ENCODE measurements at regions not wholly inside any gene's neighbourhood (a gene's known extent, or its start where the extent isn't known, plus 50 kb on each side); places are given as distances from the start of the nearest gene placed in this dataset.

DNA sequence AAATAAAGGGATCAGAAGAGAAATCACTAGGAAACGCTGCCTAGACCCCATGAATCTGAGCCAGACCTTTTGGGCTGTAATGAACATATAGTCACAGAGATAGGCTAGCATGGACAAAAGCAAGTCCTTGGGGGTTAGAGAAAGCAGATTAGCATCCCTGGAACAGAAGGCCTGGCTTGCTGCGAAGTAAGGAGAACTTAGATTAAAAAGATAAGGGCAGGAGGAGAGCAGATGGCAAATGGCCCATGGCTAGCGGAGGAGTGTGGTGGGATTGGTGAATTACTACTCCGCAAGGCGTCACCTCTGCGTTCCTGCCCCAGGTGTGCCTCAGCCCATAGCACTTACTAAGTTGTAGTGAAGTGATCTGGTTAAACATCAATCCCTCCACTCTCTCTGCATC, 92.3 kb upstream of the ZNF438 start:
- Histone ChIP-seq H3K14ac (ENCODE audit: low read length) (no peak overlapping the region), H4K8ac (ENCODE audit: low read depth, low read length) (no peak overlapping the region), H2BK15ac (ENCODE audit: low read length) (no peak overlapping the region), H4K91ac (ENCODE audit: low read depth, low read length, poor library complexity) (no peak overlapping the region), H3K4ac (ENCODE audit: low read length) (no peak overlapping the region), H2BK120ac (ENCODE audit: low read depth, low read length) (no peak overlapping the region), H2BK5ac (ENCODE audit: low read length) (no peak overlapping the region), H3K27ac (replicated peaks; ENCODE audit: low read length) (no peak overlapping the region), H3K23ac (ENCODE audit: low read depth, low read length, poor library complexity) (no peak overlapping the region), H2AK5ac (ENCODE audit: low read depth, low read length) (no peak overlapping the region), H3K79me1 (ENCODE audit: low read depth, low read length) (no peaks in the 10 kb centered on the region), H3K9ac (ENCODE audit: low read depth, low read length, poor library complexity) (no peak overlapping the region), H3K18ac (ENCODE audit: low read length) (no peak overlapping the region), H3K27me3 (ENCODE audit: control insufficient read depth in 3 of 3, insufficient read depth in 3 of 3, low read depth in 1 of 3, low read length in 3 of 3) (no peaks in the 10 kb centered on the region), H2BK12ac (ENCODE audit: low read length) (no peak overlapping the region), H3K4me3 (ENCODE audit: low read length in 2 of 2) (peak overlapping the region in 1 of 2 donors; percentile 19), H2AFZ (ENCODE audit: low read length) (peak overlapping the region; percentile 38), H3K4me1 (ENCODE audit: control insufficient read depth in 2 of 2, insufficient read depth in 1 of 2, low read depth in 1 of 2, low read length in 2 of 2) (peaks cover 0 to 9% of the 10 kb centered on the region in 2 donors), H3K4me2 (ENCODE audit: insufficient read depth, low read length, poor library complexity, severe bottlenecking) (no peak overlapping the region), H3K9me3 (replicated peaks in 1 of 2; ENCODE audit: control insufficient read depth in 2 of 2, insufficient read depth in 1 of 2, low read depth in 1 of 2, low read length in 2 of 2) (no peaks in the 10 kb centered on the region), H3K36me3 (replicated peaks in 1 of 2; ENCODE audit: control insufficient read depth in 2 of 2, insufficient read depth in 2 of 2, low read length in 2 of 2) (no peaks in the 10 kb centered on the region)
- WGBS, 2 donors (ENCODE audit: extremely low coverage in 2 of 2, insufficient read length in 2 of 2, insufficient replicate concordance in 1 of 2): no CpG with 5 or more reads among the region's 6 CpGs
- DNase-seq (ENCODE audit: low spot score): no peak

DNA sequence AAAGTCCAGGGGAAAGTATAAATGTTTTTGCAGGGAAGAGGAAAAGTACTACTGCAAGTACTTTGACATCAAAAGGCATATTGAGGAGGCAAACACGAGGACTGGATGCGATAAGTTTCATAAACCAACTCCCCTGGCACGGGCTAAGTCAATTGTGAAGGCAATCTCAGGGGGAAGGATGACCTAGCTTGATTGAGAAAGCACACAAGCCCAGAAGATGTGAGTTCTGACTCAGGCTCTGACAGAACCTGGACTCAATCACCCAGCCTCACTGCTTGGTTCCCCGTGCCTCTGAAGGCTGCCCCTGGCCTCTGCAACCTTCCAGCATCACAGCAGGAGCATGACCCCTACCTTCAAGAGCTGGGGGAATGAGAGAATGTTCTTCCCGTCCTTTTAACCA, 93.2 kb upstream of the ZNF438 start:
- Histone ChIP-seq H3K4me1 (ENCODE audit: control insufficient read depth in 2 of 2, insufficient read depth in 1 of 2, low read depth in 1 of 2, low read length in 2 of 2) (peaks cover 2 to 13% of the 10 kb centered on the region in 2 donors), H3K9ac (ENCODE audit: low read depth, low read length, poor library complexity) (no peak overlapping the region), H3K27me3 (ENCODE audit: control insufficient read depth in 3 of 3, insufficient read depth in 3 of 3, low read depth in 1 of 3, low read length in 3 of 3) (no peaks in the 10 kb centered on the region), H3K4me3 (ENCODE audit: low read length in 2 of 2) (no peak overlapping the region), H2BK5ac (ENCODE audit: low read length) (no peak overlapping the region), H4K91ac (ENCODE audit: low read depth, low read length, poor library complexity) (no peak overlapping the region), H3K23ac (ENCODE audit: low read depth, low read length, poor library complexity) (no peak overlapping the region), H2BK120ac (ENCODE audit: low read depth, low read length) (no peak overlapping the region), H2BK12ac (ENCODE audit: low read length) (no peak overlapping the region), H3K4ac (ENCODE audit: low read length) (no peak overlapping the region), H3K14ac (ENCODE audit: low read length) (no peak overlapping the region), H3K27ac (replicated peaks; ENCODE audit: low read length) (no peak overlapping the region), H3K18ac (ENCODE audit: low read length) (peak overlapping the region; percentile 54), H2AFZ (ENCODE audit: low read length) (peak overlapping the region; percentile 38), H3K9me3 (replicated peaks in 1 of 2; ENCODE audit: control insufficient read depth in 2 of 2, insufficient read depth in 1 of 2, low read depth in 1 of 2, low read length in 2 of 2) (no peaks in the 10 kb centered on the region), H2BK15ac (ENCODE audit: low read length) (no peak overlapping the region), H4K8ac (ENCODE audit: low read depth, low read length) (no peak overlapping the region), H2AK5ac (ENCODE audit: low read depth, low read length) (no peak overlapping the region), H3K79me1 (ENCODE audit: low read depth, low read length) (no peaks in the 10 kb centered on the region), H3K4me2 (ENCODE audit: insufficient read depth, low read length, poor library complexity, severe bottlenecking) (no peak overlapping the region), H3K36me3 (replicated peaks in 1 of 2; ENCODE audit: control insufficient read depth in 2 of 2, insufficient read depth in 2 of 2, low read length in 2 of 2) (no peaks in the 10 kb centered on the region)
- no peak for DNase-seq (ENCODE audit: low spot score)
- no CpG with 5 or more reads among the region's 5 CpGs for WGBS, 2 donors (ENCODE audit: extremely low coverage in 2 of 2, insufficient read length in 2 of 2, insufficient replicate concordance in 1 of 2)

DNA sequence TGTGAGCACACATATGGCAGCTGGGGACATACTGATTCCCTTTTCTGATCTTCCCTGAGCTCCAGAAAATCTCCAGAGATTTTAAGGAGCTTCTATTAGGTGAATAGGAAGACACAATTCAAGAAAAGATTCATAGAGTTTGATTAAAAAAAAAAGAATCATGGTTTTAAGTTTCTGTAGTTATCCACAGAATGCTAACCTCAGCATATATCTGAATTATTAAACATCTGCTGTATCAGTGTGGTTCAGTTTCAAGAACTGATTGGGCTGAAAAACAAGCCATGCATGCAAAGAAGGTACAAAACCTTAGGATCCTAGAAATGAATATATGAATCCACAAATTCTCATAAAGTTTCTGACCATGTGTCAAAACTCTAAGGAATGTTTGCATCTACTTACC, 94.1 kb upstream of the ZNF438 start:
- Histone ChIP-seq H3K9me3 (replicated peaks in 1 of 2; ENCODE audit: control insufficient read depth in 2 of 2, insufficient read depth in 1 of 2, low read depth in 1 of 2, low read length in 2 of 2) (no peaks in the 10 kb centered on the region), H3K4me2 (ENCODE audit: insufficient read depth, low read length, poor library complexity, severe bottlenecking) (no peak overlapping the region), H3K4ac (ENCODE audit: low read length) (no peak overlapping the region), H3K4me1 (ENCODE audit: control insufficient read depth in 2 of 2, insufficient read depth in 1 of 2, low read depth in 1 of 2, low read length in 2 of 2) (peaks cover 3 to 13% of the 10 kb centered on the region in 2 donors), H3K27me3 (ENCODE audit: control insufficient read depth in 3 of 3, insufficient read depth in 3 of 3, low read depth in 1 of 3, low read length in 3 of 3) (no peaks in the 10 kb centered on the region), H3K27ac (replicated peaks; ENCODE audit: low read length) (no peak overlapping the region), H4K91ac (ENCODE audit: low read depth, low read length, poor library complexity) (no peak overlapping the region), H3K4me3 (ENCODE audit: low read length in 2 of 2) (no peak overlapping the region), H3K18ac (ENCODE audit: low read length) (no peak overlapping the region), H2AFZ (ENCODE audit: low read length) (no peak overlapping the region), H4K8ac (ENCODE audit: low read depth, low read length) (no peak overlapping the region), H3K23ac (ENCODE audit: low read depth, low read length, poor library complexity) (no peak overlapping the region), H3K36me3 (replicated peaks in 1 of 2; ENCODE audit: control insufficient read depth in 2 of 2, insufficient read depth in 2 of 2, low read length in 2 of 2) (no peaks in the 10 kb centered on the region), H2BK15ac (ENCODE audit: low read length) (no peak overlapping the region), H3K14ac (ENCODE audit: low read length) (no peak overlapping the region), H2BK120ac (ENCODE audit: low read depth, low read length) (no peak overlapping the region), H2BK12ac (ENCODE audit: low read length) (no peak overlapping the region), H2BK5ac (ENCODE audit: low read length) (no peak overlapping the region), H2AK5ac (ENCODE audit: low read depth, low read length) (no peak overlapping the region), H3K9ac (ENCODE audit: low read depth, low read length, poor library complexity) (no peak overlapping the region), H3K79me1 (ENCODE audit: low read depth, low read length) (no peaks in the 10 kb centered on the region)
- DNase-seq (ENCODE audit: low spot score): no peak

DNA sequence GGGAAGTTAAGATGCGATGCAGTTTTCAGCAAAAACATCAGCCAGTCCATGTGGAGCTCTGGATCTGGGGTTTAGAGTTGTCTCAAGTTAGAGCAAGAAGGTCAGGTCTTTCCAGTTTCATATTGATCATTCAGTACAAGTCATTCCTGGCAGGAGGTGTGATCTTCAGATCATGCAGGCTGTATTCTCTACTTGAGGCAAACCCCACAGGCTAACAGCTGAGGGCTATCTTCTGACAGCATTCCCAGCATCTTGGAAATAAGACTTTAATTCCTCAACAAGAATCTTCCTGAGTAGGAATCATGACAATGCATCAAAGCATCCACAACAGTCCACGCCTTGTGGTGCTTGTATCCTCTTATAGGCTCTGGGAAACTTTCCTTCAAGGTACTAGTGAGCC, 94.9 kb upstream of the ZNF438 start:
- Histone ChIP-seq H3K18ac (ENCODE audit: low read length) (no peak overlapping the region), H2BK120ac (ENCODE audit: low read depth, low read length) (no peak overlapping the region), H3K79me1 (ENCODE audit: low read depth, low read length) (no peaks in the 10 kb centered on the region), H3K9ac (ENCODE audit: low read depth, low read length, poor library complexity) (no peak overlapping the region), H3K27ac (replicated peaks; ENCODE audit: low read length) (no peak overlapping the region), H2AFZ (ENCODE audit: low read length) (no peak overlapping the region), H3K14ac (ENCODE audit: low read length) (no peak overlapping the region), H4K91ac (ENCODE audit: low read depth, low read length, poor library complexity) (no peak overlapping the region), H3K4me1 (ENCODE audit: control insufficient read depth in 2 of 2, insufficient read depth in 1 of 2, low read depth in 1 of 2, low read length in 2 of 2) (peaks cover 3 to 13% of the 10 kb centered on the region in 2 donors), H2BK12ac (ENCODE audit: low read length) (no peak overlapping the region), H3K27me3 (ENCODE audit: control insufficient read depth in 3 of 3, insufficient read depth in 3 of 3, low read depth in 1 of 3, low read length in 3 of 3) (no peaks in the 10 kb centered on the region), H4K8ac (ENCODE audit: low read depth, low read length) (no peak overlapping the region), H2BK15ac (ENCODE audit: low read length) (no peak overlapping the region), H3K4ac (ENCODE audit: low read length) (no peak overlapping the region), H3K4me2 (ENCODE audit: insufficient read depth, low read length, poor library complexity, severe bottlenecking) (no peak overlapping the region), H3K4me3 (ENCODE audit: low read length in 2 of 2) (no peak overlapping the region), H3K36me3 (replicated peaks in 1 of 2; ENCODE audit: control insufficient read depth in 2 of 2, insufficient read depth in 2 of 2, low read length in 2 of 2) (no peaks in the 10 kb centered on the region), H3K23ac (ENCODE audit: low read depth, low read length, poor library complexity) (no peak overlapping the region), H3K9me3 (replicated peaks in 1 of 2; ENCODE audit: control insufficient read depth in 2 of 2, insufficient read depth in 1 of 2, low read depth in 1 of 2, low read length in 2 of 2) (no peaks in the 10 kb centered on the region), H2AK5ac (ENCODE audit: low read depth, low read length) (no peak overlapping the region), H2BK5ac (ENCODE audit: low read length) (no peak overlapping the region)
- WGBS, 2 donors (ENCODE audit: extremely low coverage in 2 of 2, insufficient read length in 2 of 2, insufficient replicate concordance in 1 of 2): no CpG with 5 or more reads among the region's 2 CpGs
- DNase-seq (ENCODE audit: low spot score): no peak
